ENCODE measurements at regions not wholly inside any gene's neighbourhood (a gene's known extent, or its start where the extent isn't known, plus 50 kb on each side); places are given as distances from the start of the nearest gene placed in this dataset.

DNA sequence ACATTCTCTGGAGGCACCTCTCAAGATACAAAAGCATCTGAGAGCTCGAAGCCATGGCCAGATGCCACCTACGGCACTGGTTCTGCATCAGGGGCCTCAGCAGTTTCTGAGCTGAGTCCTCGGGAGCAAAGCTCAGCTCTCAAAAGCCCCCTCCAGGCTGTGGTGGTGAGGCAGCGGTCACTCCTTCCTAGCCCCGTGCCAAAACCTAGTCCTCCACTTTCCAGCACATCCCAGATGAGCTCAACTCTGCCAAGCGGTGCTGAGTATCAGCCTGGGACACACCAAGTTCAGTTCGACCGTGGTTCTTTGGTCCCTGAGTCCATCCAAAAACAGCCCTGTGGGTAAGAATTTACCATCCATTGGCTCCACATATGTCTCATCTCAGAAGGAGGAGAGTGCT lies 79.3 kb upstream of the STT3B start:
- no peak for DNase-seq (ENCODE audit: low read depth in 1 of 2, low spot score in 2 of 2)
- no peaks in the 10 kb centered on the region for H3K4me1 ChIP-seq (replicated peaks)
- H3K27me3 ChIP-seq (replicated peaks): no peaks in the 10 kb centered on the region
- H3K27ac ChIP-seq: no peak overlapping the region
- H3K36me3 ChIP-seq: no peaks in the 10 kb centered on the region
- H3K4me3 ChIP-seq: no peak overlapping the region
- H3K9me3 ChIP-seq (replicated peaks): no peaks in the 10 kb centered on the region

DNA sequence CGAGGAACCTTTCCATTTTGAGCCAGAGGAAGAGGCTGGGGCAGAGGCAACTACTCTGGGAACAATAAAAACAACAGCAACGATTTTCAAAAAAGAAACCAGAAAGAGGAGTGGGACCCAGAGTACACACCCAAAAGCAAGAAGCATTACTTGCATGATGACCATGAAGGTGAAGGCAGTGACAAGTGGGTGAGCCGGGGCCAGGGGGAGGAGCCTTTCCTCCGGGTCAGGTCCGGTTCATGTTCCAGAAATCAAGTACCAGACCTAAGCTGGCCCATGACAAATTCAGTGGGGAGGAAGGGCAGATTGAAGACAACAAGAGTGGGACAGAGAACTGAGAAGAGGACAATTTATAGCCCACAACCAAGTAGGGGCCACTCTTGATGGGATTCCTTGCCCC lies 77.2 kb upstream of the STT3B start:
- no peak overlapping the region for H3K4me3 ChIP-seq
- H3K4me1 ChIP-seq (replicated peaks): no peaks in the 10 kb centered on the region
- H3K36me3 ChIP-seq: no peaks in the 10 kb centered on the region
- no peak for DNase-seq (ENCODE audit: low read depth in 1 of 2, low spot score in 2 of 2)
- no peaks in the 10 kb centered on the region for H3K9me3 ChIP-seq (replicated peaks)
- no peak overlapping the region for H3K27ac ChIP-seq
- H3K27me3 ChIP-seq (replicated peaks): no peaks in the 10 kb centered on the region

DNA sequence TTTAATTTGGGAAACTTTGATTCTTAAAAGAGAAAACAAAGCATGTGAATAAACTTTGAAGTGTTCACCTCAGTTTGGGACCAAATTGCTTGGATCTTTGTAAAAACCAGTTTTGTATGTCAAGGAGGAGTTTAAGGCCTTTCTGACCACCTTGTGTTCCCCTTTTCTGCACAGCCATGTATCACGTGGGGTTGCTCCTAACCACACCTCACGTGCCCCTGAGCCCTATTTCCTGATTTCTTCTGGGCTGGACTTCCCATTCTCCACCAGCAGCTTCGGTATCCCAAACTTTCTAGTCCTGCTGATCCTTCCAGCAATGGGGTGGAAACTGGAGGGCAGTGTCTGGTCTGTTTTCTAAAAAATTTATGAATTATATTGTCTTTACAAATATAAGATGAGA lies 76.4 kb upstream of the STT3B start:
- Histone ChIP-seq H3K36me3 (no peaks in the 10 kb centered on the region), H3K27me3 (replicated peaks) (no peaks in the 10 kb centered on the region), H3K9me3 (replicated peaks) (no peaks in the 10 kb centered on the region), H3K27ac (no peak overlapping the region), H3K4me1 (replicated peaks) (no peaks in the 10 kb centered on the region), H3K4me3 (no peak overlapping the region)
- DNase-seq (ENCODE audit: low read depth in 1 of 2, low spot score in 2 of 2): no peak

DNA sequence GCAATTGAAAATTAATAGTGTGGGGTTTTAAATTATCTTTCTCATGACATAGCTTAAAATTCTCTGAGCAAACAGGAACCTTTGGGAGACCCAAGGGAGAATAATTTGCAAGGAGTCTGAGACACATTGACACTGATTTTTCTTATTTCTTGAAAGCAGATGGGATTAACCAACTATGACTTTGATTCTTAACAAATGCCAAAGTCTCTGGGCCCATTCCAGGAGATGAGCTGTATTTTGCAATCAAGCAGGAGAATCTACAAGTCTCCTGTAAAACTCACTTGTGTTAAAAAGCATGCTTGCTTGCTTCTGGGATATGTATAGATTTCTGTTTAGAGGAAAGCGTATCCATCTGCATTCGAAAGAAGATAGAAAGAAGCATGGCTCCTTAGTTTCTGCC lies 71.3 kb upstream of the STT3B start:
- Histone ChIP-seq H3K27me3 (replicated peaks) (no peaks in the 10 kb centered on the region), H3K9me3 (replicated peaks) (no peaks in the 10 kb centered on the region), H3K27ac (no peak overlapping the region), H3K4me3 (no peak overlapping the region), H3K4me1 (replicated peaks) (no peaks in the 10 kb centered on the region), H3K36me3 (no peaks in the 10 kb centered on the region)
- no peak for DNase-seq (ENCODE audit: low read depth in 1 of 2, low spot score in 2 of 2)

DNA sequence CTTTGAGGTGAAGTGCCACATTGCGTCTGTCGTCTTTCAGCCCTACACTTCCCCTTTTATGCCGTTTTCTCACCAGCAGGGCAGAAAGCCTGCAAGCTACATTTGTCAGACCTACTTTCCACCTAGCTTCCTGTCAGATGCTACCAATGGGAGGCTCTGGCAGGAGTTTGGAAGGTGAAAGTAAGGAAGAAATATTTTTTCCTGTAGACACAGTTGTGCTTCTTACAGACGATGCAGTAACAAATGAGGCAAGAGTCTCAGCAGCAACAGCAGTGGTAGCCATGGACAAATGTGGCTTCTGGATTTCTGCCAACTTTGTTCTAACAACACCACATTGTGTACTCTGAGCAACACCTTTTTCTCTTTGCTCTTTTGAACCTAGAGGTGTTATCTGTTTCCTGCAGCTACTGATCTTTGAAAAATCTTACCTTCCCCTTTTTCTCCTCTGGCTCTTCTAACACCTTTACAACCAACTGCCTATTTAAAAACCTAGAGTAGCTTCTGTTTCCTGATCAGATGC lies 70.6 kb upstream of the STT3B start:
- Histone ChIP-seq H3K4me1 (replicated peaks) (no peaks in the 10 kb centered on the region), H3K27ac (no peak overlapping the region), H3K9me3 (replicated peaks) (no peaks in the 10 kb centered on the region), H3K27me3 (replicated peaks) (no peaks in the 10 kb centered on the region), H3K4me3 (no peak overlapping the region), H3K36me3 (no peaks in the 10 kb centered on the region)
- DNase-seq (ENCODE audit: low read depth in 1 of 2, low spot score in 2 of 2): no peak

DNA sequence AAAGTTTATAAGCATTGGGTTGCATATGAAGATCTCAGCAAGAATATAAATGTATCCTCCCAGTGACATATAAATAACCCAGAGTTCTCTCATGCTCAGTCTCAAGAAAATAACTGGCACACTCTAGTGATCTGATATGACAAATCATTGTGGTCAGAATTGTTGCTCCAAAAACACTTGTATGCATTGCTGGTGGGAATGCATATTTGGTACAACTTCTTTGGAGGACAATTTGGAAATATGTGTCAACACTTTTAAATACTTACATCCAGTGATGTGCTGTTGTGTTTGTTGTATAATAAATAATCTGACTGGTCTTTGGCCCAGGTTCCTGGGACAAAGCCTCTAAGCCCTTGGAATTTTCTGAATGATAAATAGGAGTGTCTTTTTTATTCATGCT lies 66.7 kb upstream of the STT3B start:
- DNase-seq (ENCODE audit: low read depth in 1 of 2, low spot score in 2 of 2): no peak
- Histone ChIP-seq H3K4me1 (replicated peaks) (no peaks in the 10 kb centered on the region), H3K4me3 (no peak overlapping the region), H3K27me3 (replicated peaks) (no peaks in the 10 kb centered on the region), H3K9me3 (replicated peaks) (no peaks in the 10 kb centered on the region), H3K36me3 (no peaks in the 10 kb centered on the region), H3K27ac (no peak overlapping the region)

DNA sequence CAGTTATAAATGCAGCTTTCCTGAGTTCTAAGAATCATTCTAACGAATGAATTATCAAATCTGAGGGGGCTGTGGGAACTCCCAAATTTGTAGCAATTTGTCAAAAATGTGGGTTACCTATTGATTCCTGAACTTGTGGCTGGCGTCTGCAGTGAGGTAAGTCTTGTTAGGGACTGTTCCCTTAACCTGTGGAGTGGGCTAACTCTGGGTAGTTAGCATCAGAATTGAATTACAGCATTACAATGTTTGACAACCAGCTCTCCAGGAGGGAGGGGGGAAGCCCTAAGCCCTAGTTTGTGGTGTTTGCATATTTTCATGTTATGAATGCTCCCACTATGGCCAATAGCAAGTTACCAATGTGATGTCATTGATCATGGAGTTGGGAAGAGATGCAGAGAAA lies 65.9 kb upstream of the STT3B start:
- DNase-seq (ENCODE audit: low read depth in 1 of 2, low spot score in 2 of 2): no peak
- Histone ChIP-seq H3K4me3 (no peak overlapping the region), H3K27ac (no peak overlapping the region), H3K9me3 (replicated peaks) (no peaks in the 10 kb centered on the region), H3K36me3 (no peaks in the 10 kb centered on the region), H3K27me3 (replicated peaks) (no peaks in the 10 kb centered on the region), H3K4me1 (replicated peaks) (no peaks in the 10 kb centered on the region)

DNA sequence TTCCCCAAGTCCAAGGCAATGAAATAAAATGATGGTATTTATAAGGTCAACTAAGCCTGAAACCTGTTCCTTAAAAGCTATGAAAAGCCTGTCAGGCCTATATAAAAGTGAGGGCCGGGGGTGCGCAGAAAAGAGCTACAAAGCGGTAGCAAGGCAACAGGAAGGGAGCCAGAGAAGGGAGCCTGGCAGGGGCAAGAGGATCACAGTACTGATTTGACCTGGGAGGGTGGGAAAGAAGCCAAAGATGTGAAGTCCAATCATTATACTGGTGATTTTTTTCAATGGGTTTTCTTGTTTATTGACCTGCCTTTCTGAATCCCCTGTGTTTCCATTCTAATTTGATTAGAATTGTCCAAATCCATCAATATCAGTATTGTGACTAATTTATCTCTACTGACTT lies 64.3 kb upstream of the STT3B start:
- DNase-seq (ENCODE audit: low read depth in 1 of 2, low spot score in 2 of 2): no peak
- Histone ChIP-seq H3K4me1 (replicated peaks) (no peaks in the 10 kb centered on the region), H3K27me3 (replicated peaks) (no peaks in the 10 kb centered on the region), H3K36me3 (no peaks in the 10 kb centered on the region), H3K9me3 (replicated peaks) (no peaks in the 10 kb centered on the region), H3K4me3 (no peak overlapping the region), H3K27ac (no peak overlapping the region)

DNA sequence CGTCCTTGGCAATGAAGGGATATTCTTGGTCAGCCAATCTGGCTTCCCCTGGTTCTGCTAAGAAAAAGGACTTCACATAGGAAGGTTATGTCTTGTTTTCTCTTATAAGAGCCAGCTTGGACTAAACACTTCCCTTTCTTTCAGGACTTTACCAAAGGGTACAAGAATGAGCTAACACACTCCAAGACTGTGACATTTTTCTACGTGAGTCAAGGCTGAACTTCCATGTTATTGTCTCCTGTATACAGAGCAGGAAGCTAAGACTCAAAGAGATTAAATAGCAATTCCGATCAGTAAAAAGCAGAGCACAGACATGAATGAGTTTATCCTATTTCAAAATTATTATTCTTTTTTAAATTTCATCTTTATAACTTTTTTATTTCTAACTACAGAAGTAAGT lies 63.3 kb upstream of the STT3B start:
- no peaks in the 10 kb centered on the region for H3K27me3 ChIP-seq (replicated peaks)
- no peak for DNase-seq (ENCODE audit: low read depth in 1 of 2, low spot score in 2 of 2)
- no peak overlapping the region for H3K27ac ChIP-seq
- H3K4me1 ChIP-seq (replicated peaks): no peaks in the 10 kb centered on the region
- no peaks in the 10 kb centered on the region for H3K36me3 ChIP-seq
- no peak overlapping the region for H3K4me3 ChIP-seq
- no peaks in the 10 kb centered on the region for H3K9me3 ChIP-seq (replicated peaks)

DNA sequence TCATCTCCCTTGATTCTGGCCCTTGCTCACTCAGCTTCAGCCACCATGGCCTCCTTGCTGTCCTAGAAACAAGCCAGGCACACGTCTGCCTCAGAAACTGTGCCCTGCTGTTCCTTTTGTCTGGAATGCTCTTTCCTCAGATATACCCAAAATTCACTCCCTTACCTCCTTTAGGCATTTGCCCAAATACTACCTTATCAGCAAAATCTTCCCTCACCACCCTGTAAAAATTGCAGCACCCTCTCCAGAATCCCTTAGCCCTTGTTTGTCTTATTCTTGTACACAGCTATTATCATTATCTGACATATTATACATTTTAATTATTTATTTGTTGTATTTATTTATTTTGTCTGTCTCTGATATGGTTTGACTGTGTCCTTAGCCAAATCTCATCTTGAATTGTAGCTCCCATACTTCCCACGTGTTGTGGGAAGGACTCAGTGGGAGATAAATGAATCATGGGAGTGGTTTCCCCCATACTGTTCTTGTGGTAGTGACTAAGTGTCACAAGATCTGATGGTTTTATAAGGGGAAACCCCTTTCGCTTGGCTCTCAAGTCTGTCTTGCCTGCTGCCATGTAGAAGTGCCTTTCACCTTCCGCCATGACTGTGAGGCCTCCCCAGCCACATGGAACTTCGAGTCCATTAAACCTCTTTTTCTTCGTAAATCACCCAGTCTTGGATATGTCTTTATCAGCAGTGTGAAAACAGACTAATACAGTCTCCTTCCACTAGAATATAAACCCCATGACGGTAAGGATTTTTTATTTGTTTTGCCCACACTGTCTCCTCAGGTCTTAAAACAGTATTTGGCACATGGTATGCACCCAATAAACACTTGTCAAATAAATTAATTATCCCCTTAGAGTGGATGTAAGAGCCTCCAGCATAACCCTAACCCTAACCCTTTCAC lies 60.0 kb upstream of the STT3B start:
- H3K27me3 ChIP-seq (replicated peaks): no peaks in the 10 kb centered on the region
- no peak for DNase-seq (ENCODE audit: low read depth in 1 of 2, low spot score in 2 of 2)

DNA sequence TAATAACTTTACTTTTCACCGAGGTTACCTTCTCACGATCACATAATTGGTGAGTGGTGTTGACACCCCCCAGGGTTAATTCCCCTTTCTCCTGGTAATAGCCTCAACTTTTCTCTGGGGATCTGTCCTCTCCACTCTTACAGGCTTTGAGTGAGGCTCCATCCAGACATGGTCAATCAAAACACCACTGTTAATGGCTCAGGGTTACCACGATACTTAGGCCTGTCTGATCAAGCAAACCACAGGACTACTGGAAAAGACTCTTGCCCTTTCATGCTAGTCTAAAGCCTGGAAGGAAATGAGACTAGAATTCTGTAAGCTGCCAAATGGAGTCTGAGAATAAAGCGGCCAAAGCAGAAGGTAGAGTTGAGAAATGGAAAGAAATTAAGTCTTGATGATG lies 56.5 kb upstream of the STT3B start:
- Histone ChIP-seq H3K4me3 (no peak overlapping the region), H3K9me3 (replicated peaks) (no peaks in the 10 kb centered on the region), H3K36me3 (no peaks in the 10 kb centered on the region), H3K4me1 (replicated peaks) (no peaks in the 10 kb centered on the region), H3K27me3 (replicated peaks) (no peaks in the 10 kb centered on the region), H3K27ac (no peak overlapping the region)
- no peak for DNase-seq (ENCODE audit: low read depth in 1 of 2, low spot score in 2 of 2)

More for the DNA sequence above, 60.0 kb upstream of the STT3B start:
- Histone ChIP-seq H3K4me3 (no peak overlapping the region), H3K4me1 (replicated peaks) (no peaks in the 10 kb centered on the region), H3K27ac (no peak overlapping the region), H3K36me3 (no peaks in the 10 kb centered on the region), H3K9me3 (replicated peaks) (no peaks in the 10 kb centered on the region)

DNA sequence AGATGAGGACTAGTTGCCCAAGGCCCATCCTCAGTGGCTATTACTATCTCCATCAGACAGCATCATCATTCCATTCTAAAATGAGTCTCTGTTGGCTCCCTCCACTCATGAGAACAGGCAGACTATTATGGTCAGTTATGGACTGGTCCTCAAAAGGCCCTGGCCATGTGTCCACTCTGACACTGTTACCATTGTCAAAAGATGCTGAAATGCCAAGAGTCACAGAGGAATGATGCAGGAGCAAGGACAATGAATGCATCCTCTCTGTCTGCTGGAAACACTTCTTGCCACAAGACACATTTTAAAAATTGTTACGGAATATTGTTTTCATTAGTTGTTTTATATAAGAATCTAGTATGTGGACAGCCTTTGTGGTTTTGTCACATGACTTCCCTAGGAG lies 53.3 kb upstream of the STT3B start:
- no peak for DNase-seq (ENCODE audit: low read depth in 1 of 2, low spot score in 2 of 2)
- no peaks in the 10 kb centered on the region for H3K9me3 ChIP-seq (replicated peaks)
- no peaks in the 10 kb centered on the region for H3K36me3 ChIP-seq
- no peak overlapping the region for H3K4me3 ChIP-seq
- no peak overlapping the region for H3K27ac ChIP-seq
- no peaks in the 10 kb centered on the region for H3K4me1 ChIP-seq (replicated peaks)
- no peaks in the 10 kb centered on the region for H3K27me3 ChIP-seq (replicated peaks)

DNA sequence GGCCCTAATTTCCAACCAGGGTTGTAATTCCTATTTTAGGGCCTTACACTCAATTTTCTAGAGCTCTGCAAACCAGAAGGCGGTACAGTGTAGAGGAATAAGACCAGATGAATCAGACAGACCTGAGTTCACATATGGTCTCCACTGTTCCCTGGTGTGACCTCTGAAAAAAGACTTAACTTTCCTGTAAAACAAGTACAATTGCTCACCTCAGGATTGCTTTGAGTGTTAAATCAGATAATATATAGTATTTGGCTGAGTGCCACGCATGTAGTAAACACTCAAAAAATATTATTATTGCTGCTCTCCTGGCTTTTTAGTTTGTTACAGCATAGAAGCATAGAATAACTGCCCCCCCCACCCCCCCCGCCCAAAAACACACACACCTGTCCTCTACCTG lies 51.0 kb upstream of the STT3B start:
- no peaks in the 10 kb centered on the region for H3K9me3 ChIP-seq (replicated peaks)
- no peaks in the 10 kb centered on the region for H3K27me3 ChIP-seq (replicated peaks)
- no peak for DNase-seq (ENCODE audit: low read depth in 1 of 2, low spot score in 2 of 2)
- H3K27ac ChIP-seq: no peak overlapping the region
- H3K4me1 ChIP-seq (replicated peaks): no peaks in the 10 kb centered on the region
- no peaks in the 10 kb centered on the region for H3K36me3 ChIP-seq
- no peak overlapping the region for H3K4me3 ChIP-seq

DNA sequence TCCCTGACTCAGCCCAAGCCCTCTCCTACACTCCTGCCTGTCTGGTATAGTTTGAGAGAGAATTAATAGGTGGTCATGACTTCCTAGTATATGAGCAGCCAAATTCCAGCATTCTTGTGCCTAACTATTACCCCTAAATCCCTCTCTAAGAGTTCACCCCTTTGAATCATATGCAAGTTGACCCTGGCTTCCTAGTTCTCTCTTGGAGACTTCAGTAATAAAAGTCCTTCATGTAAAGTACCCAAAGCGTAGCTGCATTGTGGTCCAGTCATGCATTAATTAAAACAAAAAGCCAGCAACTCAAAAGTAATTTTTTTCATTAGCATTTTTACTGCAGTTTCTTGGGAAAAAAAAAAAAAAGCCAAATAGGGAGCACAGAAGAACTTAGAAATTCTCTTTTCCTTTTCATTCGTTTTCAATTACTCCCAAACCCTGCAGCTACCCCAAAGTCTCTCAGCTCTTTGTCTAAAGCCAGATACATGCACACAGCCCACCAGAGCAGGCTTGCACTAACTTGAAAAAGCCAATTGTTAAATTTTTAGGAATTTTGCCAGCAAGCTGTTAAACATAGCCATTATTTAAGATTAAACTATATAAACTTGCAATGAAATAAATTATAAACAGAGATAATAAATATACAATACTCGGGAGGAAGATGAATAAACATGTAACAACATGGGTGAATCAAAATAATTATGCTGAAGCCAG lies 50.1 kb upstream of the STT3B start:
- H3K4me3 ChIP-seq: no peak overlapping the region
- no peaks in the 10 kb centered on the region for H3K9me3 ChIP-seq (replicated peaks)
- no peaks in the 10 kb centered on the region for H3K4me1 ChIP-seq (replicated peaks)
- no peak overlapping the region for H3K27ac ChIP-seq
- no peaks in the 10 kb centered on the region for H3K27me3 ChIP-seq (replicated peaks)
- no peak for DNase-seq (ENCODE audit: low read depth in 1 of 2, low spot score in 2 of 2)
- H3K36me3 ChIP-seq: no peaks in the 10 kb centered on the region

Measured in SJSA1 (cell line).